Vagina (tissue), 2 donors: ENCODE measurements at regions not wholly inside any gene's neighbourhood (a gene's known extent, or its start where the extent isn't known, plus 50 kb on each side); places are given as distances from the start of the nearest gene placed in this dataset.

Experiments used
- POLR2A ChIP-seq, 2 donors: fragments of 450-650 bp; IDR thresholded peaks; one replicate each; pipeline ENCODE4 v1.6.1; 2017; ENCODE audit warnings: antibody characterized with exemption in 2 of 2, mild to moderate bottlenecking in 2 of 2, moderate library complexity in 2 of 2
- POLR2AphosphoS5 ChIP-seq, 2 donors: sonication (generic); formaldehyde crosslinking; IDR thresholded peaks; one replicate each; pipeline ENCODE4 v1.9.0; 2017; ENCODE audit warnings: antibody characterized with exemption in 2 of 2, mild to moderate bottlenecking in 2 of 2, low read depth in 1 of 2; ENCODE audit not compliant: insufficient read depth in 1 of 2
- TF ChIP-seq, protein P1 (sequence below), 3 experiments: fragments of 450-650 bp in 2 of 3; fragments of 200-600 bp in 1 of 3; sonication (generic) in 1 of 3; IDR thresholded peaks; one replicate each; pipeline ENCODE4 v1.5.1; 2017 to 2019; ENCODE audit warnings: antibody characterized with exemption in 3 of 3, mild to moderate bottlenecking in 2 of 3, moderate library complexity in 2 of 3

DNA sequence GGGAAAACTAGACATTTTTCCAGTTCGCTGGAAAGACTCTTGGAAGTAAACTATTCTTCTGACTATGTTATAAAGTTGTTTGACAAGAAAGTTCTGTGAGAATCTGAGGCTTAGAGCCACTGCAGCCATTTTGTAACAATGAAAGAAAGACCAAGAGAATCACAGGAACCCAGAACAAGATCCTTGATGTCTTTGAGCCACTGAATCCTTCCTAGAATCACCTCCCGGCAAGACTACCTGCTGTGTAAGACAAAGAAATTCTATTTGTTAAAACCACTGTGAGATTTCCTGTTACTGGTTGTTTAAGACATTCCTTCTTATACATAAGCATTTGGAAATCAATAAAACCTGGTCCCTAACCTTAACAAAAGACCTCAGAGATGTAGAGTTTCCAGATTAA, 175.7 kb upstream of the RASGEF1B start:
- TF ChIP-seq, protein P1, sequence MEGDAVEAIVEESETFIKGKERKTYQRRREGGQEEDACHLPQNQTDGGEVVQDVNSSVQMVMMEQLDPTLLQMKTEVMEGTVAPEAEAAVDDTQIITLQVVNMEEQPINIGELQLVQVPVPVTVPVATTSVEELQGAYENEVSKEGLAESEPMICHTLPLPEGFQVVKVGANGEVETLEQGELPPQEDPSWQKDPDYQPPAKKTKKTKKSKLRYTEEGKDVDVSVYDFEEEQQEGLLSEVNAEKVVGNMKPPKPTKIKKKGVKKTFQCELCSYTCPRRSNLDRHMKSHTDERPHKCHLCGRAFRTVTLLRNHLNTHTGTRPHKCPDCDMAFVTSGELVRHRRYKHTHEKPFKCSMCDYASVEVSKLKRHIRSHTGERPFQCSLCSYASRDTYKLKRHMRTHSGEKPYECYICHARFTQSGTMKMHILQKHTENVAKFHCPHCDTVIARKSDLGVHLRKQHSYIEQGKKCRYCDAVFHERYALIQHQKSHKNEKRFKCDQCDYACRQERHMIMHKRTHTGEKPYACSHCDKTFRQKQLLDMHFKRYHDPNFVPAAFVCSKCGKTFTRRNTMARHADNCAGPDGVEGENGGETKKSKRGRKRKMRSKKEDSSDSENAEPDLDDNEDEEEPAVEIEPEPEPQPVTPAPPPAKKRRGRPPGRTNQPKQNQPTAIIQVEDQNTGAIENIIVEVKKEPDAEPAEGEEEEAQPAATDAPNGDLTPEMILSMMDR (IDR thresholded peaks at IDR 0.05) = no peak
- TF ChIP-seq POLR2A (IDR thresholded peaks at IDR 0.05) (no peak), POLR2AphosphoS5 (IDR thresholded peaks at IDR 0.05; ENCODE audit: insufficient read depth in 1 of 2, low read depth in 1 of 2) (no peak)
